ENCODE measurements at regions not wholly inside any gene's neighbourhood (a gene's known extent, or its start where the extent isn't known, plus 50 kb on each side); places are given as distances from the start of the nearest gene placed in this dataset.

GRCh38 chr21:21715266-21715969 is 717.2 kb downstream of the NCAM2 start:
- DNase-seq (ENCODE audit: low read depth): peak; percentile 59

GRCh38 chr21:21722731-21723130 is 724.5 kb downstream of the NCAM2 start:
- DNase-seq (ENCODE audit: low read depth): no peak

GRCh38 chr21:21730512-21730911 is 732.3 kb downstream of the NCAM2 start:
- no peak for DNase-seq (ENCODE audit: low read depth)

GRCh38 chr21:21731626-21732025 is 733.4 kb downstream of the NCAM2 start:
- DNase-seq (ENCODE audit: low read depth): no peak

- no peak for DNase-seq (ENCODE audit: low read depth)
Measured at GRCh38 chr21:21734088-21734487, 735.9 kb downstream of the NCAM2 start.

- DNase-seq (ENCODE audit: low read depth): no peak
Measured at GRCh38 chr21:21737186-21737585, 739.0 kb downstream of the NCAM2 start.

GRCh38 chr21:21740207-21740606 is 742.0 kb downstream of the NCAM2 start:
- no peak for DNase-seq (ENCODE audit: low read depth)

- no peak for DNase-seq (ENCODE audit: low read depth)
Measured at GRCh38 chr21:21750124-21750825, 752.1 kb downstream of the NCAM2 start.

- DNase-seq (ENCODE audit: low read depth): no peak
Measured at GRCh38 chr21:21751286-21751685, 753.1 kb downstream of the NCAM2 start.

GRCh38 chr21:21762855-21763254 is 764.6 kb downstream of the NCAM2 start:
- DNase-seq (ENCODE audit: low read depth): no peak

GRCh38 chr21:21764281-21764680 is 766.1 kb downstream of the NCAM2 start:
- DNase-seq (ENCODE audit: low read depth): no peak

GRCh38 chr21:21767276-21767675 is 769.1 kb downstream of the NCAM2 start:
- DNase-seq (ENCODE audit: low read depth): no peak

GRCh38 chr21:21788591-21788990 is 790.4 kb downstream of the NCAM2 start:
- DNase-seq (ENCODE audit: low read depth): no peak

GRCh38 chr21:21801921-21802320 is 803.7 kb downstream of the NCAM2 start:
- DNase-seq (ENCODE audit: low read depth): no peak

- DNase-seq (ENCODE audit: low read depth): no peak
Measured at GRCh38 chr21:21806711-21807597, 808.7 kb downstream of the NCAM2 start.

- peak; percentile 5 for DNase-seq (ENCODE audit: low read depth)
Measured at GRCh38 chr21:21807598-21807903, 809.3 kb downstream of the NCAM2 start.

GRCh38 chr21:21813289-21813688 is 815.1 kb downstream of the NCAM2 start:
- DNase-seq (ENCODE audit: low read depth): no peak

GRCh38 chr21:21813934-21814333 is 815.7 kb downstream of the NCAM2 start:
- no peak for DNase-seq (ENCODE audit: low read depth)

- DNase-seq (ENCODE audit: low read depth): no peak
Measured at GRCh38 chr21:21816778-21817177, 818.6 kb downstream of the NCAM2 start.

- no peak for DNase-seq (ENCODE audit: low read depth)
Measured at GRCh38 chr21:21818898-21819297, 820.7 kb downstream of the NCAM2 start.

GRCh38 chr21:21828130-21828529 is 829.9 kb downstream of the NCAM2 start:
- no peak for DNase-seq (ENCODE audit: low read depth)

GRCh38 chr21:21831036-21831435 is 832.8 kb downstream of the NCAM2 start:
- no peak for DNase-seq (ENCODE audit: low read depth)

Measured in myocyte (in vitro differentiated cells).